ENCODE measurements at regions not wholly inside any gene's neighbourhood (a gene's known extent, or its start where the extent isn't known, plus 50 kb on each side); places are given as distances from the start of the nearest gene placed in this dataset.

DNA sequence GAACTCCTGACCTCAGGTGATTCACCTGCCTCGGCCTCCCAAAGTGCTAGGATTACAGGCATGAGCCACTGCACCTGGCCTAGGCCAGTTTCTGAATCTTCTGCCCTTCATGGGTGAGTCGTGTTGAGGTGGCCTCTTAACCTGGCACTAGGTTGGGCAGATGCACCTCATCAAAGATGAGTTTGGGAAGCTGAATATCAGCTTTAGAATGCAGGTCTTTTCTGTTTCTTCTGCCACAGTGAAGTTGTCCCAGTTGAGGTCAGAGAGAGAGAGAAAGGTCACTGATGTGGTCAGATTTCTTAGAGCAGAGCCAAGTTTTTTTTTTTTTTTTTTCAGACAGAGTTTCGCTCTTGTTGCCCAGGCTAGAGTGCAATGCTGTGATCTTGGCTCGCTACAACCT, 111.3 kb upstream of the WSCD1 start:
- TF ChIP-seq, protein P1, sequence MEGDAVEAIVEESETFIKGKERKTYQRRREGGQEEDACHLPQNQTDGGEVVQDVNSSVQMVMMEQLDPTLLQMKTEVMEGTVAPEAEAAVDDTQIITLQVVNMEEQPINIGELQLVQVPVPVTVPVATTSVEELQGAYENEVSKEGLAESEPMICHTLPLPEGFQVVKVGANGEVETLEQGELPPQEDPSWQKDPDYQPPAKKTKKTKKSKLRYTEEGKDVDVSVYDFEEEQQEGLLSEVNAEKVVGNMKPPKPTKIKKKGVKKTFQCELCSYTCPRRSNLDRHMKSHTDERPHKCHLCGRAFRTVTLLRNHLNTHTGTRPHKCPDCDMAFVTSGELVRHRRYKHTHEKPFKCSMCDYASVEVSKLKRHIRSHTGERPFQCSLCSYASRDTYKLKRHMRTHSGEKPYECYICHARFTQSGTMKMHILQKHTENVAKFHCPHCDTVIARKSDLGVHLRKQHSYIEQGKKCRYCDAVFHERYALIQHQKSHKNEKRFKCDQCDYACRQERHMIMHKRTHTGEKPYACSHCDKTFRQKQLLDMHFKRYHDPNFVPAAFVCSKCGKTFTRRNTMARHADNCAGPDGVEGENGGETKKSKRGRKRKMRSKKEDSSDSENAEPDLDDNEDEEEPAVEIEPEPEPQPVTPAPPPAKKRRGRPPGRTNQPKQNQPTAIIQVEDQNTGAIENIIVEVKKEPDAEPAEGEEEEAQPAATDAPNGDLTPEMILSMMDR (IDR thresholded peaks at IDR 0.05), result no peak
- TF ChIP-seq POLR2A (IDR thresholded peaks at IDR 0.05), result no peak
